SK-N-SH (cell line): ENCODE measurements at regions not wholly inside any gene's neighbourhood (a gene's known extent, or its start where the extent isn't known, plus 50 kb on each side); places are given as distances from the start of the nearest gene placed in this dataset.

Source experiments
- EP300 ChIP-seq, 2 experiments: IDR thresholded peaks; 2 replicates each; pipeline versions ENCODE4 v1.4.0 to v1.6.1; 2012; ENCODE audit warnings: borderline replicate concordance in 1 of 2, low read depth in 1 of 2, low read length in 1 of 2
- MAX ChIP-seq: IDR thresholded peaks from 2 replicates; pipeline ENCODE4 v1.4.0; 2012; ENCODE audit warnings: low read depth
- NRF1 ChIP-seq: IDR thresholded peaks from 2 replicates; pipeline ENCODE4 v1.6.1; 2012; ENCODE audit warnings: low read depth, mild to moderate bottlenecking, low read length
- POLR2AphosphoS5 ChIP-seq: IDR thresholded peaks from 2 replicates; pipeline ENCODE4 v1.6.1; 2012; ENCODE audit warnings: low read depth, low read length
- TEAD4 ChIP-seq: IDR thresholded peaks from 2 replicates; pipeline ENCODE4 v1.4.0; 2012; ENCODE audit warnings: mild to moderate bottlenecking, borderline replicate concordance; ENCODE audit not compliant: insufficient read depth
- TF ChIP-seq, protein P1 (sequence below): fragments of 200-600 bp; sonication (generic); IDR thresholded peaks from 2 replicates; pipeline ENCODE4 v1.6.1; 2017; ENCODE audit warnings: antibody characterized with exemption, mild to moderate bottlenecking, moderate library complexity
- TF ChIP-seq, protein P2 (sequence below): IDR thresholded peaks from 2 replicates; pipeline ENCODE4 v1.6.1; 2012; ENCODE audit warnings: mild to moderate bottlenecking, low read depth, low read length, moderate library complexity

DNA sequence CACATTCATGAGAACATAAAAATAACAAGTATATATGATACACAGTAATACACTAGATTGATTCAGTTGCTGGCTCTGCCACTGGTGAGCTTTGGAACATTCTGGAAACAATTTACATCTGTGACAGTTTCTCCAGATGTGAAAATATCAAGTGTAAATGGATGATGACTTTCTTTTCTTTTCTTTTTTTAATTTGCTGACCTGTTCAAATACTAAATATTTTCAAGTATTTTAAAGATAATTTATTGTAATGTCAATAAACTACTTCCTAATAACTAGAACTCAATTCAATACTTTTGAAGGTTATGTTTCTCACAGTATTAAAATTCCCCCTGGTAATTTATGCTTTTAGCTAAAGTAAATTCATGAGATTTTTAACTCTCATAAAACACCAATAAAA, 180.3 kb downstream of the CRPPA start:
- TF ChIP-seq, protein P1, sequence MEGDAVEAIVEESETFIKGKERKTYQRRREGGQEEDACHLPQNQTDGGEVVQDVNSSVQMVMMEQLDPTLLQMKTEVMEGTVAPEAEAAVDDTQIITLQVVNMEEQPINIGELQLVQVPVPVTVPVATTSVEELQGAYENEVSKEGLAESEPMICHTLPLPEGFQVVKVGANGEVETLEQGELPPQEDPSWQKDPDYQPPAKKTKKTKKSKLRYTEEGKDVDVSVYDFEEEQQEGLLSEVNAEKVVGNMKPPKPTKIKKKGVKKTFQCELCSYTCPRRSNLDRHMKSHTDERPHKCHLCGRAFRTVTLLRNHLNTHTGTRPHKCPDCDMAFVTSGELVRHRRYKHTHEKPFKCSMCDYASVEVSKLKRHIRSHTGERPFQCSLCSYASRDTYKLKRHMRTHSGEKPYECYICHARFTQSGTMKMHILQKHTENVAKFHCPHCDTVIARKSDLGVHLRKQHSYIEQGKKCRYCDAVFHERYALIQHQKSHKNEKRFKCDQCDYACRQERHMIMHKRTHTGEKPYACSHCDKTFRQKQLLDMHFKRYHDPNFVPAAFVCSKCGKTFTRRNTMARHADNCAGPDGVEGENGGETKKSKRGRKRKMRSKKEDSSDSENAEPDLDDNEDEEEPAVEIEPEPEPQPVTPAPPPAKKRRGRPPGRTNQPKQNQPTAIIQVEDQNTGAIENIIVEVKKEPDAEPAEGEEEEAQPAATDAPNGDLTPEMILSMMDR = no peak
- TF ChIP-seq NRF1 = no peak
- no peak for TF ChIP-seq EP300 (IDR thresholded peaks at IDR 0.05; ENCODE audit: borderline replicate concordance in 1 of 2, low read depth in 1 of 2, low read length in 1 of 2)
- TF ChIP-seq, protein P2, sequence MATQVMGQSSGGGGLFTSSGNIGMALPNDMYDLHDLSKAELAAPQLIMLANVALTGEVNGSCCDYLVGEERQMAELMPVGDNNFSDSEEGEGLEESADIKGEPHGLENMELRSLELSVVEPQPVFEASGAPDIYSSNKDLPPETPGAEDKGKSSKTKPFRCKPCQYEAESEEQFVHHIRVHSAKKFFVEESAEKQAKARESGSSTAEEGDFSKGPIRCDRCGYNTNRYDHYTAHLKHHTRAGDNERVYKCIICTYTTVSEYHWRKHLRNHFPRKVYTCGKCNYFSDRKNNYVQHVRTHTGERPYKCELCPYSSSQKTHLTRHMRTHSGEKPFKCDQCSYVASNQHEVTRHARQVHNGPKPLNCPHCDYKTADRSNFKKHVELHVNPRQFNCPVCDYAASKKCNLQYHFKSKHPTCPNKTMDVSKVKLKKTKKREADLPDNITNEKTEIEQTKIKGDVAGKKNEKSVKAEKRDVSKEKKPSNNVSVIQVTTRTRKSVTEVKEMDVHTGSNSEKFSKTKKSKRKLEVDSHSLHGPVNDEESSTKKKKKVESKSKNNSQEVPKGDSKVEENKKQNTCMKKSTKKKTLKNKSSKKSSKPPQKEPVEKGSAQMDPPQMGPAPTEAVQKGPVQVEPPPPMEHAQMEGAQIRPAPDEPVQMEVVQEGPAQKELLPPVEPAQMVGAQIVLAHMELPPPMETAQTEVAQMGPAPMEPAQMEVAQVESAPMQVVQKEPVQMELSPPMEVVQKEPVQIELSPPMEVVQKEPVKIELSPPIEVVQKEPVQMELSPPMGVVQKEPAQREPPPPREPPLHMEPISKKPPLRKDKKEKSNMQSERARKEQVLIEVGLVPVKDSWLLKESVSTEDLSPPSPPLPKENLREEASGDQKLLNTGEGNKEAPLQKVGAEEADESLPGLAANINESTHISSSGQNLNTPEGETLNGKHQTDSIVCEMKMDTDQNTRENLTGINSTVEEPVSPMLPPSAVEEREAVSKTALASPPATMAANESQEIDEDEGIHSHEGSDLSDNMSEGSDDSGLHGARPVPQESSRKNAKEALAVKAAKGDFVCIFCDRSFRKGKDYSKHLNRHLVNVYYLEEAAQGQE = no peak
- no peak for TF ChIP-seq TEAD4
- no peak for TF ChIP-seq MAX
- no peak for TF ChIP-seq POLR2AphosphoS5
